GM21529 (cell line): ENCODE measurements at regions not wholly inside any gene's neighbourhood (a gene's known extent, or its start where the extent isn't known, plus 50 kb on each side); places are given as distances from the start of the nearest gene placed in this dataset.
"Not testable (repeated sequence)": the region's sequence is repeated elsewhere in the genome, so short reads cannot be mapped to it uniquely, and the experiment has no call there.

ENCODE experiments used
- ATAC-seq: cut with Tn5 transposase; IDR thresholded peaks from one replicate; pipeline ENCODE4 v1.9.1; 2021; ENCODE audit not compliant: unreplicated experiment

GRCh38 chr6:135604035-135604860 is 106.7 kb upstream of the AHI1 start:
- no peak for ATAC-seq

- no peak for ATAC-seq
These were observed 107.8 kb upstream of the AHI1 start for GRCh38 chr6:135605278-135605790.

- no peak for ATAC-seq
These were observed 108.9 kb upstream of the AHI1 start for GRCh38 chr6:135606392-135606791.

GRCh38 chr6:135608031-135608430 is 110.5 kb upstream of the AHI1 start:
- no peak for ATAC-seq

- not testable (repeated sequence) for ATAC-seq
These were observed 112.7 kb upstream of the AHI1 start for GRCh38 chr6:135610192-135610591.

GRCh38 chr6:135616655-135617054 is 119.1 kb upstream of the AHI1 start:
- no peak for ATAC-seq

- ATAC-seq = no peak
These were observed 119.7 kb upstream of the AHI1 start for GRCh38 chr6:135617222-135617621.

DNA sequence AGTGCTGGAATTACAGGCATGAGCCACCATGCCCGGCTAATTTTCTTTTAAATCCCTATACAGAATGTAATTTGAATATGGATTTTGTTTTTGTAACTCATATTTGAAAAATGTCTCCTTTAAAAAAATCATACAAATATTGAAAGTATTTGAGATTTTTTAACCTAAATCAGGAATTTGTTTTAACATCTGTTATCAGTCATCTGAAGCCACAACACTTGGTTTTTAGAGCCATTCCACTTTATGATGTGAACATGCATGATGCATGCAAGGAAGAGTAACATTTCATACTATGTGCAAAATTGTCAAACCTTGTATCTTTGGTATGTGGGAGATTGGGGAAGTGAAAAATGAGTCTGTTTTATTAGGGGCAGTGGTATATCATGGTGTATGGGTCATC is 124.5 kb upstream of the AHI1 start:
- no peak for ATAC-seq

- ATAC-seq = no peak
These were observed 126.4 kb upstream of the AHI1 start for GRCh38 chr6:135623979-135624378.

GRCh38 chr6:135624402-135625295 is 127.1 kb upstream of the AHI1 start:
- no peak for ATAC-seq

DNA sequence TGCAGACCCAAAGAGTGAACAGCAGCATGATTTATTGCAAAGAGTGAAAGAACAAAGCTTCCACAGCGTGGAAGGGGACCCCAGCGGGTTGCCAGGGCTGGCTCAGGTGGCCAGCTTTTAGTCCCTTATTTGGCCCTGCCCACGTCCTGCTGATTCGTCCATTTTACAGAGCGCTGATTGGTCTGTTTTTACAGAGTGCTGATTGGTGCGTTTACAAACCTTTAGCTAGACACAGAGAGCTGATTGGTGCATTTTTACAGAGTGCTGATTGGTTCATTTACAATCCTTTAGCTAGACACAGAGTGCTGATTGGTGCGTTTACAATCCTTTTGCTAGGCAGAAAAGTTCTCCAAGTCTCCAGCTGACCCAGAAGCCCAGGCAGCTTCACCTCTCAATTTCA is 128.5 kb upstream of the AHI1 start:
- ATAC-seq = not testable (repeated sequence)

DNA sequence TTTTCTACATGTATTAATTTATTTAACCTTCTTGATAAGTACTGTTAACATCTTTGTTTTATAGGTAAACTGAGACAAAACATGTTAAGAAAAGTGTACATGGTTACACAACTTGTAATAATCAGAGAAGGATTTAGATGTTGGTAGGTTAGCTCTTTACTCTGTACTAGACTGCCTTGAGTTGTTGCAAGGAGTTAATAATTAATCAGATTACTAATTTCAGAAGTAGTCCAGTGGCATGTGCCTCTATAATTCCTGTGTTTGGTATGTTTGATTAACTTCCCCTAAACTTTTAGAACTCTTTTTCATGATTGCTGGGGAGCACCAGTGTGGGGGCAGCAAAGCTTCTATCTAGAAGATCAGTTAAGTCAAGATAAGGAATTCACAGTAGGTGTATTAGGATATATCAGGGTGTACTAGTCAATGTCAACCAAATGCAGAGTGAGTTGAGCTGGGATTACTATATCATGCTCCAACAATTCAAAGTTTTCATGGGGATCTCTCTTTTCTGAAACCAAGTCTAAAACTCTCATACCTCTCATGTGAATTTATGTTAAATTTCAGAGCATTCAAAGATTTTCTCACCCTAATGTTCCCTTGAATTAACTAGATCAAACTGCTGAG is 129.7 kb upstream of the AHI1 start:
- ATAC-seq = peak; percentile 76

DNA sequence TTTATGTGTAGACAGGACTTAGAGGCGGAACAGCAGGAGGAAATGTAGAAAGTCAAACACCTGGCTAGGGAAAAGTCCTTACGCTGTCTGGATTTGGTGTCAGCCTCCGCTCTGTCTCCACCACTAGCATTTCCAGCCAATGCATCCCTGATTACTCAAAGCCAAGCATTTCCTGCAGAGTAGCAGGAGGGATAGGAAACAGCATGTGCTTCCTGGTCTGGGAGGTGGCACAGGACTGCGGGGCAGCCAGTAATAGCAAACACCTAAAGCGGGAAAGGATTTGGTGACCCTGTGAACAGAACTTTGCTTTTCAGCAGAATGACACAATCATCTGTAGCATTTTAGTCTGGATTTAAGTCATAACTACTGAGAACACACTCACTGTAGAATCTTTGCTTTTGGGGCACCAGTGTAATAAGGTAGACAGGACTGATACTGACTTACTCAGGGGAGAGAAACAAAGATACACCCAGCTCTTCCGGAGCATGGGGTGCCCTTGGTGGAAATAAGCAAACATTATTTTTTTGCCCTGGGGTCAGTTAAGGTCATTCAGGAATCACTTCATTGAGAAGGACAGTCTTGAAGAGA is 133.3 kb upstream of the AHI1 start:
- ATAC-seq = no peak

- no peak for ATAC-seq
These were observed 134.3 kb upstream of the AHI1 start for GRCh38 chr6:135631821-135632220.

DNA sequence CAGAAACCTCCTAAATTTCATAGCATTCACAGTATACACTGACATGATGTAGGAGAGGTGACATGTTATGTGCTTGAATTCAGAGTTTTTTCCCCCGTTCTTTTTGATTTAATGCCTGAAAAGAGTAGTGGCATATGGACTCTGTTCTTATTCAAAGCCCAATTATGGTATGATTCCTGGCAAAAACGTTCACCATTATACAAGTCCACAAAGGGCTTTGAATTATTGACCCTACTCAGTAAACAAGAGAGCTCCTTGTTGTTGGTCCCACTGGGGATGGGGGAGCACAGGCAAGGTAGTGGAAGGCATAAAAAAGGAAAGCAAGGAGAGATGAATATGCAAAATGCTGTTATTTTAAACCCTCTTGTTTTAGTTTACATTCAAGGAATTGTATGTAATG is 136.0 kb upstream of the AHI1 start:
- ATAC-seq = no peak

DNA sequence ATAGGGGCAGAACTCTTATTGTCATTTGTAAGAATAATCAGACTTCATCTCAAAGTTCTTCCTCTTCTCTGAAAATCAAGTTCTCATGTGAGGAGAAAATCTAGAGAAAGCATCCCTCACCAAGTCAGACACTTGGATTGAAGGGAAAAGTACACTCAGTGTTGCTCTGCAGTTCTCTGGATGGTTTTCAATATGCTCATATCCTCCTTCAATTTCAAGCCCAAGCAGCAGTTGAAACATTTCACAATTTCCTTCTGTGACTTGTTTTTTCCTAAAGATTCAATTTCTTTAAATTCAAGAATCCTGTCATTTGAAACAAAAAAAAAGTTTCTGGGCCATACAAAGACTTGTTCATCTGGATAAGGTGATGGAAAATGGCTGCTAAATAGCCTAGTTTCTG is 140.2 kb upstream of the AHI1 start:
- no peak for ATAC-seq

GRCh38 chr6:135638108-135638507 is 140.6 kb upstream of the AHI1 start:
- ATAC-seq = no peak

DNA sequence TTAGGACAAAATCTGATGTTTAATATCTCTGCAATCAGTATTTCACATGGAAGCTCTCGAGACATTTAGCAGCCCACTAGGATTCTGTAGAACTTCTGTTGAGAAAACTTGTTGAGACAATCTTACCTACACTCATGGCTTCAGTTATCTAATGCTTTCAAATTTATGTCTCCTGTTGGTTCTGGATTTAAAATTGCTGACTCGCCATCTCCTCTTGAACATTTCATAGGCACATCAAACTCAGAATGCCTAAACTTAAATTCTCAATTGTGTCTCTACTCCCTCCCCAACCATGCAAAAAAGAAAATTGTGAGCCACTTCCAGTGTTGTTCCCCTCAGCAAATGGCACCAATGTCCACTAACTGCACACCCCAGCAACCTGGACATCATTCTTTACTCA is 142.5 kb upstream of the AHI1 start:
- ATAC-seq = no peak

DNA sequence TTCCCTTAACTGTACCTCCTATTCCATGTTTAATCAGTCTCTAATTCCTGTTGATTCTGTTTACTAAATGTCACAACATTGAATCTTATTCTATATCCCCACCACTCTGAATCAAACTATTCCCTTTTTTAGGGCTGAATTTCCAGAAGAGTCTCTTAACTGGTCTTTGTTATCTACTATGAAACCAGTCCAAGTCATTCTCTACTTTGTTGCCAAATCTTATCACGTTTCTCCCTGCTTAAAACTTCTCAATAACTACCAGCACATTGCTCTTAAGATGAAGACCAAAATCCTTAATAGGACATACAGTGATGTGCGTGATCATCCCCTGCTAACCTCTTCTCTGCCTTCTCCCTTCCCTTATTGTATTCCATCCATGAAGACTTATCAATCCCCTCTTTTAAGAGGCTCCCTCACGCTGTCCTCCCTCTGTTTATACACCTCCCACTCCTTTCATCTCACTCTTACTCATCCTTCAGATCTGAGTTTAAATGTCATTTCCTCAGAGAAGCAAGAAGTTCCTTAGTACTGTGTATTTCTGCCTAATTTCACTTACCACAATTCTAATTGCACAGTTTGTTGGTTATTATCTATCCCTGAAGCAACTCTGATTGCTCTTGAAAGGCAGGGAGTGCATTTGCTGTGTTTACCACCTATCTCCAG is 143.0 kb upstream of the AHI1 start:
- ATAC-seq = peak; percentile 63

DNA sequence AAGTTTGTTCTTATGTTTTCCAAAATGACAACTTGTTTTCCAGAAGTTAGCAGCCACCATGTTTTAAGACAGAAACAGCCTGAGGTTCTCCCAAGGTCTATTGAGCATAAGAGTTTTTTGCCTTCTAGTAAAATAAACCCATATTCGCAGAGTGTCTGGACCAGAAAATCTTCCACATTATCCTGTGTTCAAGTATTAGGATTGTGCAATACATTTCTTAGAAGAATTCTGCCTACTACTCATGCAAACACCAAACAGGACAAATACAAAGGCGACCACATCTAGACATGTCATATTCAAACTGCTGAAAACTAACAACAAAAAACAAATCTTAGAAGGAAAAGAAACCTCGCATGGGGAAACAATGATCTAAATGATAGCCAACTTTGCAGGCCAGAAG is 145.4 kb upstream of the AHI1 start:
- no peak for ATAC-seq

DNA sequence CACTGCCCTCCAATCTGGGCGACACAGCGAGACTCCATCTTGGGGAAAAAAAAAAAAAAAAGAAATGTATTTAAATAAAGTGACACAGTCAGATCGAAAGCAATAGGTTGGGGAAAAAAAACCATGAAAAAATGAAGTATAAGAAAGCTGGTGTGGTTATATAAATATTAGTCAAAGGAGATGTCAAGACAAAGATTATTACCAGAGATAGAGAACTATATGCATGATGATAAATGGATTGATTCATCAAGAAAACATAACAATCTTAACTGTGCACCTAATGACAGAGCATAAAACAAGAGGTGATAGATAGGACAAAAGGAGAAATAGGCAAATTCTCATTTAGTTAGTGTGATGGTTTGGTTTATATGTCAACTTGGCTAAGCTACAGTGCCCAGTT is 146.9 kb upstream of the AHI1 start:
- no peak for ATAC-seq
